ENCODE measurements at regions not wholly inside any gene's neighbourhood (a gene's known extent, or its start where the extent isn't known, plus 50 kb on each side); places are given as distances from the start of the nearest gene placed in this dataset.

GRCh38 chr11:8820401-8820800 is 90.6 kb upstream of the AKIP1 start:
- Histone ChIP-seq H3K14ac (ENCODE audit: insufficient read depth, low read length) (no peak overlapping the region), H4K5ac (ENCODE audit: insufficient read length, low read depth, low read length) (no peak overlapping the region), H3K79me2 (ENCODE audit: insufficient read depth, low read length) (no peaks in the 10 kb centered on the region), H4K8ac (replicated peaks; ENCODE audit: insufficient read length, low read depth, low read length) (no peak overlapping the region), H3K9me3 (ENCODE audit: control insufficient read depth, low read depth, low read length) (no peaks in the 10 kb centered on the region), H2BK15ac (ENCODE audit: low read depth, low read length) (no peak overlapping the region), H3K4me2 (ENCODE audit: insufficient read depth, insufficient read length, low read length) (no peak overlapping the region), H3K9ac (ENCODE audit: extremely low read depth, insufficient read length, low read length) (no peak overlapping the region), H2BK120ac (ENCODE audit: low read depth, low read length, poor library complexity, severe bottlenecking) (no peak overlapping the region), H3K79me1 (ENCODE audit: insufficient read depth, low read depth, low read length, poor library complexity, severe bottlenecking) (no peaks in the 10 kb centered on the region), H3K18ac (ENCODE audit: insufficient read length, low read depth, low read length) (no peak overlapping the region), H4K20me1 (ENCODE audit: control insufficient read depth, insufficient read depth, insufficient read length) (no peaks in the 10 kb centered on the region), H3K56ac (ENCODE audit: insufficient read length, low read depth, low read length) (no peak overlapping the region), H4K91ac (ENCODE audit: insufficient read length, low read depth, low read length) (no peak overlapping the region), H3K27me3 (ENCODE audit: insufficient read depth, low read length) (no peaks in the 10 kb centered on the region), H2AK5ac (ENCODE audit: insufficient read length, low read length) (no peak overlapping the region), H3T11ph (ENCODE audit: low read length) (no peak overlapping the region), H2BK5ac (ENCODE audit: insufficient read length, low read length) (no peak overlapping the region), H3K27ac (ENCODE audit: insufficient read length, low read depth, low read length) (no peak overlapping the region), H2BK12ac (ENCODE audit: insufficient read length, low read depth, low read length) (no peak overlapping the region), H2BK20ac (ENCODE audit: low read depth, low read length, poor library complexity, severe bottlenecking) (no peak overlapping the region), H3K4me1 (ENCODE audit: insufficient read depth, low read length) (peaks cover 4% of the 10 kb centered on the region; the same call in 1 of the 2 replicates), H2AFZ (ENCODE audit: low read length) (no peak overlapping the region), H3K4ac (ENCODE audit: low read depth, low read length) (no peak overlapping the region), H3K23me2 (ENCODE audit: insufficient read length, low read depth, low read length, poor library complexity, severe bottlenecking) (no peaks in the 10 kb centered on the region), H3K23ac (ENCODE audit: insufficient read length, low read depth, low read length) (no peak overlapping the region)
- Mint-ChIP-seq H3K4me1 (peaks cover 15 to 23% of the 10 kb centered on the region in 2 experiments), H3K4me3 (no peak overlapping the region), H3K36me3 (ENCODE audit: insufficient read depth in 1 of 3, low read depth in 3 of 3) (peaks cover 0 to 5% (median 1%) of the 10 kb centered on the region in 3 experiments; a peak in 2 of 7 replicates), H3K27ac (no peak overlapping the region), H3K9me3 (peaks cover 5% of the 10 kb centered on the region in 2 experiments; a peak in 4 of 5 replicates), H3K27me3 (ENCODE audit: low read depth) (no peaks in the 10 kb centered on the region; the same call in 1 of the 2 replicates)
- TF ChIP-seq, protein P1, sequence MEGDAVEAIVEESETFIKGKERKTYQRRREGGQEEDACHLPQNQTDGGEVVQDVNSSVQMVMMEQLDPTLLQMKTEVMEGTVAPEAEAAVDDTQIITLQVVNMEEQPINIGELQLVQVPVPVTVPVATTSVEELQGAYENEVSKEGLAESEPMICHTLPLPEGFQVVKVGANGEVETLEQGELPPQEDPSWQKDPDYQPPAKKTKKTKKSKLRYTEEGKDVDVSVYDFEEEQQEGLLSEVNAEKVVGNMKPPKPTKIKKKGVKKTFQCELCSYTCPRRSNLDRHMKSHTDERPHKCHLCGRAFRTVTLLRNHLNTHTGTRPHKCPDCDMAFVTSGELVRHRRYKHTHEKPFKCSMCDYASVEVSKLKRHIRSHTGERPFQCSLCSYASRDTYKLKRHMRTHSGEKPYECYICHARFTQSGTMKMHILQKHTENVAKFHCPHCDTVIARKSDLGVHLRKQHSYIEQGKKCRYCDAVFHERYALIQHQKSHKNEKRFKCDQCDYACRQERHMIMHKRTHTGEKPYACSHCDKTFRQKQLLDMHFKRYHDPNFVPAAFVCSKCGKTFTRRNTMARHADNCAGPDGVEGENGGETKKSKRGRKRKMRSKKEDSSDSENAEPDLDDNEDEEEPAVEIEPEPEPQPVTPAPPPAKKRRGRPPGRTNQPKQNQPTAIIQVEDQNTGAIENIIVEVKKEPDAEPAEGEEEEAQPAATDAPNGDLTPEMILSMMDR (conservative IDR thresholded peaks at IDR 0.05), result no peak
- no CpG with 5 or more reads among the region's 2 CpGs for WGBS (ENCODE audit: extremely low coverage, insufficient read length, low lambda C conversion rate)
- DNase-seq, result no peak

Measured in H9 (cell line).